GM20000 (cell line): ENCODE measurements at regions not wholly inside any gene's neighbourhood (a gene's known extent, or its start where the extent isn't known, plus 50 kb on each side); places are given as distances from the start of the nearest gene placed in this dataset.
A peak's percentile ranks its signal among the peaks of the same experiment; 100 is the strongest.

Source experiments
- DNase-seq: peaks from one replicate; pipeline ENCODE4 v3.0.0; 2012; ENCODE audit warnings: low spot score
- TF ChIP-seq, protein P1 (sequence below): IDR thresholded peaks from 2 replicates; pipeline ENCODE4 v1.5.1; 2012; ENCODE audit warnings: mild to moderate bottlenecking, control low read depth; ENCODE audit errors: extremely low read depth, missing control alignments

DNA sequence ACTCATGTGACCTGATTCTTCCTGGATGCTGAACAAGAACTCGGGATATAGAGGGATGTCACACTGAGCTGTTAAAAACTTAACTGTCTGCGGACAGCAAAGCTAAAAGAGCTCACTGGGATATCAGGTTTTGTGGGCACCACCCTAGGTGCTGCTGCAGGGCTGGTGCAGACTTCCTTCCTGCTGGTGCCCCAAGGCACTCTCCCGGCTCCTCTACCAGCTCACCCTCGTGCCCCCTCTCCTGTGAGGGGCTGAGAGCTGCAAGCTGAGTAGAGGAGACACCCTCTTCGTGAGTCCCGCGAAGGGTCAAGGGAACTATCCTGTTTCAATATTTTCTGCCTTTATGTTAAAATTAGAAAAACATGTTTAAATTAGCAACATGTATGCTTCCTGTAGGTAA lies 1475.7 kb downstream of the EFNB2 start:
- no peak for DNase-seq
- TF ChIP-seq, protein P1, sequence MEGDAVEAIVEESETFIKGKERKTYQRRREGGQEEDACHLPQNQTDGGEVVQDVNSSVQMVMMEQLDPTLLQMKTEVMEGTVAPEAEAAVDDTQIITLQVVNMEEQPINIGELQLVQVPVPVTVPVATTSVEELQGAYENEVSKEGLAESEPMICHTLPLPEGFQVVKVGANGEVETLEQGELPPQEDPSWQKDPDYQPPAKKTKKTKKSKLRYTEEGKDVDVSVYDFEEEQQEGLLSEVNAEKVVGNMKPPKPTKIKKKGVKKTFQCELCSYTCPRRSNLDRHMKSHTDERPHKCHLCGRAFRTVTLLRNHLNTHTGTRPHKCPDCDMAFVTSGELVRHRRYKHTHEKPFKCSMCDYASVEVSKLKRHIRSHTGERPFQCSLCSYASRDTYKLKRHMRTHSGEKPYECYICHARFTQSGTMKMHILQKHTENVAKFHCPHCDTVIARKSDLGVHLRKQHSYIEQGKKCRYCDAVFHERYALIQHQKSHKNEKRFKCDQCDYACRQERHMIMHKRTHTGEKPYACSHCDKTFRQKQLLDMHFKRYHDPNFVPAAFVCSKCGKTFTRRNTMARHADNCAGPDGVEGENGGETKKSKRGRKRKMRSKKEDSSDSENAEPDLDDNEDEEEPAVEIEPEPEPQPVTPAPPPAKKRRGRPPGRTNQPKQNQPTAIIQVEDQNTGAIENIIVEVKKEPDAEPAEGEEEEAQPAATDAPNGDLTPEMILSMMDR = no peak

DNA sequence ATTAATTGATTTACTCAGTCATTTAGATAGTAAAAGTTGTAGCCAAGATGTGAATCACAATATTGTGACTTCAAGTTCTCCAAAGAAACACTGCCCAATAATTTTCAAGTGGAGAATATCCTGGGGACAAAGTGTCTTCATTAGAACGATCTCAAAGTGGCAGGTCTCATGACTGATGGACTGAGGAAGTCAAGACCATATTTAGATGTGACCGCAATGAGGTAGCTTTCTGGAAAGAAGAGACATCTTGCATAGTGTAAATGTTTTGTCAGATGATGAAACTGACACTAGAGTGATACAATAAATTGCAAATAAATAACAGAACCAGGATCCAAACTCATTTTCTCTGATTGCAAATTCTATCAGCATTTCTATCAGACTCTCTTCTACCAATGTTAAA lies 1476.9 kb downstream of the EFNB2 start:
- TF ChIP-seq, protein P1 = no peak
- DNase-seq = no peak

DNA sequence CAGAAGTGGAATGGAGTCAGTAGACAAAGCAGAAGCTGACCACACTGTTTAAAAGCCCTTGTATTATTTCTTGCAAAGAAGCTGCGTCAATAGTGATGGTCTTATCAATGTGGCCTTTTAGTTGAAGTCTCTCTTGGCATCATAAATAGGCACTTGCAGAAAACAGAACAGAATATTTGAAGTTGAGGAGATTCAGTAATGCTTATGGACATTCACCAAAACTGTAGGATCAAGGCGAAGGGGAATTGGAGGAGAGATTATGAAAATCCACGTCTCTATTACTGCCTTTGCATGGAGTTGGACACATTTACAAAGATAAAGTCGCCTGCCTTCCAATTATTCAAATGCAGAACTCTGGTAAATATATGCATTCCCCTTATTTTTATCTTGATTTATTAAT lies 1482.8 kb downstream of the EFNB2 start:
- no peak for DNase-seq
- TF ChIP-seq, protein P1 = no peak

DNA sequence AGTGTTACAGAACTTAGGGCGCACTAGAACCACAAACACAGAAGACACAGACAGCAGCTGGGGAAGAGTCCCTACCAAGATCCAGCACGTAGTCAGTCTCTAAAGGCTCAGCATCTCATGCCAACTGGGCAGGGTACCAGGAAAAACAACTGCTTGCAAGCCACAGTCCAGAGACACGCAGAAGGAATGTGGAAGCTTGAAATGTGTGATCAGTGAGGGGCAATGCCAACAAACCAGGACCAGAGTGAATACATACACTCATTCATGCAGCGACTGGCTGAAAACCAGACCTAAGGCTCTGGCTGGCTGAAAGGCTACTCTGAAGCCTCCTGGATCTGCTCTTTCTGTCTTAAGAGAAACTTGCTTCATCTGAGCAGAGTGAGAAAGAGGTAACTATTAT lies 1484.8 kb downstream of the EFNB2 start:
- TF ChIP-seq, protein P1 = no peak
- no peak for DNase-seq

DNA sequence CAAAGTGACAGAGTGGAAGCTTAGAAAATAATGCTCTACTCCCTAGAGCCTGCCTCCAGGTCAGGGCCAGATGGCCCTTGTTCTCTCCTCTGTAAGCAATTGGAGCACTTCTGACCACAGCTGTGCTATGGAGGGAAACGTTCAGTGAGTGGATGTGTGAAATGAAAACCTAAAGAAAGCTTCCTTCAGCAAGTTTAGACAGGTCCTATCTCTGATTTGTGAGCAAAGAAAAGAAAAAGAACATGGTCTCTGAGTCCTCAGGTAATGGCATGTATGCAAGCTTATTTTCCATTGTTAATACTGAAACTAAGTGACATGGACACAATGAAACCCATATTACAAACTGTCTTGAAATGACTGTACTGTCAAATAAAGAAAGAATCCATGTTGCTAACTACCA lies 1486.8 kb downstream of the EFNB2 start:
- peak; percentile 22 for DNase-seq
- TF ChIP-seq, protein P1 = no peak

DNA sequence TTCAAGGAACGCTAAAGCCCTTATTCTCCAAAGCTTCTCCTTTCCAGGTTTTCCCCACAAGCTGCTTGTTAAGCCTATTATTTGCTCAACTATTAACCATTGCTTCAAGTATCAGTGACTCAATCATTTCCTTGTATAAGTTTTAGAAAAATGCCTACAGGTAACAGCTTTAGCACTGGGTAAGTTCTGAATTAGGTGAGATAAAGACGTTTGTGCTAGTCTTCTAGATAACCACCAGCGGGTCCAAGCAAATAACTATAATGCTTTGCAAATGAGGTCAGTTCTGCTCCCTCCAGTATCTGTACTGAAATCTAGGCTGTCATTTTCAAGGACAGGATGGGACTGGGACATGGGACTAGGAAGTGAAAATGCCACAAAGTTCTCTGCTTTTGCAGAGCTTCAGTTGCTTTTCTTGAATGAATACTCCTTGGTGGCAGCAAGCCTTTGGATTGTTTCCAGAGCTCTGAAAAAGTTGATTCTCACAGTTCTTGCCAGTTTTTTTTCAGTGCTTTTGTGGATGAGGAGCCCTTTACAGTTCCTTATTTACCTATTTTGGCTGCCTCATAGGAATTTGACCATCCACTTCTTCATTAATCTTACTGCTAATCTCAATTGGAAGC lies 1487.7 kb downstream of the EFNB2 start:
- DNase-seq = no peak
- TF ChIP-seq, protein P1 = no peak

DNA sequence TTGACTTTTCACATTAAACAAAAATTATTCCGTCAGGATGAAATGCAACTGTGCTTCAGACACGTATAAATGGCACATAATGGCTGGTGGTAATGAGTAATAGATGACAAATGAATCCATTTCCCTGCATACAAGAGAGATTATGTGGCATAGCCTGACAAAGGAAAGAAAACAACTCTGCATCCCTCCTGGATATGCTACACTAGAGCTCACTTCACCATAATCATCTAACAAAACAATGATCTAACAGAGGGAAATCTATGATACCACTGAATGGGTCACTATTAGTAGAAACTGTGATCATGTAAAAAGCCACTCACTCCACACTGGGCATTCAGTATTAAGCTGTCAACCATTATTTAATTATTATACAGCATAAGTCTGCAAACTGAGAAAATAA lies 1498.4 kb downstream of the EFNB2 start:
- TF ChIP-seq, protein P1 = no peak
- DNase-seq = no peak
